Activated naive CD4-positive, alpha-beta T cell treated with anti-CD3 and anti-CD28 coated beads, Interleukin-2, amount 10 ng/mL, durations not matched to agents 7 days and 5 days (primary cell): ENCODE measurements at regions not wholly inside any gene's neighbourhood (a gene's known extent, or its start where the extent isn't known, plus 50 kb on each side); places are given as distances from the start of the nearest gene placed in this dataset.

Source experiments
- CTCF ChIA-PET: fragments of 350-600 bp; sonication (Branson Sonifier 250); formaldehyde crosslinking; loops from one replicate; lab custom pipeline; 2021; ENCODE audit warnings: antibody characterized with exemption; lab: Charles Lee
- DNase-seq: peaks from one replicate; pipeline ENCODE4 v3.0.0-alpha.2; 2020
- H3K27ac Mint-ChIP-seq: one replicate; pipeline ENCODE4 v1.8.0; 2021; ENCODE audit warnings: mild to moderate bottlenecking, moderate library complexity, mixed read lengths
- H3K27me3 Mint-ChIP-seq: one replicate; pipeline ENCODE4 v1.8.0; 2021; ENCODE audit warnings: mild to moderate bottlenecking, mixed read lengths
- H3K36me3 Mint-ChIP-seq: one replicate; pipeline ENCODE4 v1.8.0; 2021; ENCODE audit warnings: mixed read lengths
- H3K4me1 Mint-ChIP-seq: one replicate; pipeline ENCODE4 v1.8.0; 2021; ENCODE audit warnings: mixed read lengths
- H3K4me3 Mint-ChIP-seq: one replicate; pipeline ENCODE4 v1.8.0; 2021; ENCODE audit warnings: mild to moderate bottlenecking, moderate library complexity, mixed read lengths
- H3K9me3 Mint-ChIP-seq: one replicate; pipeline ENCODE4 v1.8.0; 2021; ENCODE audit warnings: mixed read lengths

- Mint-ChIP-seq H3K4me3 (no peak overlapping the region), H3K9me3 (no peaks in the 10 kb centered on the region), H3K4me1 (no peaks in the 10 kb centered on the region), H3K36me3 (no peaks in the 10 kb centered on the region), H3K27ac (no peak overlapping the region), H3K27me3 (peaks cover 40% of the 10 kb centered on the region)
- CTCF ChIA-PET: interaction anchor here (0.8 to 2.3 kb wide), 2 partner anchors 22 to 284 kb away, joined by 3 to 12 read pairs; no protein-coding TSS in a partner anchor
- DNase-seq: no peak
Measured at GRCh38 chr5:171628633-171628974, 157.0 kb upstream of the SMIM23 start.

- no peaks in the 10 kb centered on the region for H3K9me3 Mint-ChIP-seq
Measured at GRCh38 chr5:171629221-171629620, 156.4 kb upstream of the SMIM23 start.

DNA sequence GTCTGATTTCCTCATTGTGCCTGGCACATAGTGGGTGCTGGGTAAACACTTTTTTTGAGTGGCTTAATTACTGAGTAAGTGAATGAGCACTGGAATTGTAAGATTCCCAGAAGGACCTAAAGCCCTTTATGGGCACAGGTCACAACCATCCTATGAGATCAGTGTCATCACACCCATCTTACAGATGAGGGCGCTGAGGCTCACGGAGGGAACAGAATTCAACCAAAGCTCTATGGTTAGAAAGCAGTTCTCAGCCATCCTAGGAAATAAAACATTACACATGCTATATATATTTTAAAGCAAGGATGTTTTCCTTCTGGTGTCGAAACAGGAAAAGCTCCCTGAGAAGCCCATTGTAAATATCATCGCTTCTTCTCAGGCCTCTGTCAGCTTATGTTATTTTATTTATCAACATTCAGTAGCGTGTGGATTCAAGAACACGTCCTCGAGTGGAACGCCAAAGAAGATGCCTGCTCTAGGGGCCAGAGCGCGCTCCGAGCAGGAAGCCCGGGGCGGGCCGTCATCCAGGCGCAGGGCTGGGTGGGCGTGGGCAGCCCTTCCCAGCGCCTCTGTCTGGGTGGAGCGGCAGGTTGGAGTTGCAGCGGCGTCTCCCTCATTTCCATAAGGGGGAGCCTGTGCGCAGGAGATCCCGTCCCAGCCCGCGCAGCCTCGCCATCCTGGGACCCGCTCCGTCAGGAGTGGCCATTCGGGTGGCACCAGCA is 155.8 kb upstream of the SMIM23 start:
- CTCF ChIA-PET: interaction anchor here (0.9 to 2.3 kb wide), 3 partner anchors 8 to 283 kb away, joined by 3 to 12 read pairs (median 3); no protein-coding TSS in a partner anchor
- DNase-seq: no peak
- Mint-ChIP-seq H3K9me3 (no peaks in the 10 kb centered on the region), H3K36me3 (no peaks in the 10 kb centered on the region), H3K27me3 (peaks cover 49% of the 10 kb centered on the region), H3K4me3 (no peak overlapping the region), H3K27ac (no peak overlapping the region), H3K4me1 (no peaks in the 10 kb centered on the region)

More at GRCh38 chr5:171629221-171629620, 156.4 kb upstream of the SMIM23 start:
- no peak overlapping the region for H3K4me3 Mint-ChIP-seq
- CTCF ChIA-PET: interaction anchor here (0.9 to 2.3 kb wide), 2 partner anchors 278 to 283 kb away, joined by 3 to 12 read pairs; no protein-coding TSS in a partner anchor
- no peak overlapping the region for H3K27ac Mint-ChIP-seq
- H3K4me1 Mint-ChIP-seq: no peaks in the 10 kb centered on the region
- no peak for DNase-seq
- peaks cover 46% of the 10 kb centered on the region for H3K27me3 Mint-ChIP-seq
- no peaks in the 10 kb centered on the region for H3K36me3 Mint-ChIP-seq

DNA sequence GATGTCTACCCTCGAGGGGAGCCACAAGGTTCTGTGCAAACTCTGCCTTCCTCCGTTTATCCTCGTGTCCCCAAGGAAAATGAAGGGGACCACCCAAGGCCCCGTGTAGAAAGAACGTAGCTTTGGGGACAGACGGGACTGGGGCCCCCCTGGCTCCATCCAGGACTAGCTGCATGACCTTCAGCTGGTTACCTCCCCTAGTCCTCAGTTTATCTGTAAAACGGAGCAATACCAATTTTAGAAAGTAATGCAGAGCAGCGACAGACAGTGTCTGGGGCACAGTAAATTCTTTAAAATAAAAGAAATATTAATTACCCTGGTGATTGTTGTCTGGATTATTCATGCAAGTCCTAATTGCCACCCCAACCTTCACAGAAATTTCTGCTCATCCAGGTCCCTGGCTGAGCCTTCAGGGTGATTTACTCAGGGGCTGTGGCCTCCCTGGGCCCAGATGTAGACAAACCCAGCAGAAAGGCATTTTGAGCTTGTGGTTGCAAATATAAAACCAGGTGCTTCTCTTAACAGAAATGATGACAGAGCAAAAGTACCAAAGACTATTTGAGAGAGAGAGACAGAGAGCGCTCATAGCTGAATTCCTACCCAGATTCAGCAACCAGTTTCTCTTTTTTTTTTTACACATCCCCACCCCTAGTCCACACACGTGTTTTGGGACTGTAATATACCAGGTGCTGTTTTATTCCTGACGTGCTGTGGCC is 155.1 kb upstream of the SMIM23 start:
- no peaks in the 10 kb centered on the region for H3K4me1 Mint-ChIP-seq
- no peaks in the 10 kb centered on the region for H3K36me3 Mint-ChIP-seq
- DNase-seq: no peak
- CTCF ChIA-PET: interaction anchor here (1.0 to 2.3 kb wide), 2 partner anchors 9 to 282 kb away, joined by 3 to 12 read pairs; no protein-coding TSS in a partner anchor
- peaks cover 53% of the 10 kb centered on the region for H3K27me3 Mint-ChIP-seq
- H3K9me3 Mint-ChIP-seq: no peaks in the 10 kb centered on the region
- no peak overlapping the region for H3K4me3 Mint-ChIP-seq
- H3K27ac Mint-ChIP-seq: no peak overlapping the region

GRCh38 chr5:171632616-171633015 is 153.0 kb upstream of the SMIM23 start:
- Mint-ChIP-seq H3K4me3 (no peak overlapping the region), H3K27me3 (peaks cover 53% of the 10 kb centered on the region), H3K27ac (no peak overlapping the region), H3K9me3 (no peaks in the 10 kb centered on the region), H3K4me1 (no peaks in the 10 kb centered on the region), H3K36me3 (no peaks in the 10 kb centered on the region)
- DNase-seq: no peak
- CTCF ChIA-PET: no interaction called here

- Mint-ChIP-seq H3K4me3 (no peak overlapping the region), H3K9me3 (no peaks in the 10 kb centered on the region), H3K27ac (no peak overlapping the region), H3K27me3 (peaks cover 46% of the 10 kb centered on the region), H3K36me3 (no peaks in the 10 kb centered on the region), H3K4me1 (no peaks in the 10 kb centered on the region)
- DNase-seq: no peak
- CTCF ChIA-PET: interaction anchor here (0.7 kb wide), 1 partner anchor 1682 kb away, joined by 3 read pairs; no protein-coding TSS in a partner anchor
Measured at GRCh38 chr5:171633776-171634470, 151.7 kb upstream of the SMIM23 start.

- no peak overlapping the region for H3K27ac Mint-ChIP-seq
- H3K27me3 Mint-ChIP-seq: peaks cover 41% of the 10 kb centered on the region
- H3K9me3 Mint-ChIP-seq: no peaks in the 10 kb centered on the region
Measured at GRCh38 chr5:171634511-171634910, 151.1 kb upstream of the SMIM23 start.

DNA sequence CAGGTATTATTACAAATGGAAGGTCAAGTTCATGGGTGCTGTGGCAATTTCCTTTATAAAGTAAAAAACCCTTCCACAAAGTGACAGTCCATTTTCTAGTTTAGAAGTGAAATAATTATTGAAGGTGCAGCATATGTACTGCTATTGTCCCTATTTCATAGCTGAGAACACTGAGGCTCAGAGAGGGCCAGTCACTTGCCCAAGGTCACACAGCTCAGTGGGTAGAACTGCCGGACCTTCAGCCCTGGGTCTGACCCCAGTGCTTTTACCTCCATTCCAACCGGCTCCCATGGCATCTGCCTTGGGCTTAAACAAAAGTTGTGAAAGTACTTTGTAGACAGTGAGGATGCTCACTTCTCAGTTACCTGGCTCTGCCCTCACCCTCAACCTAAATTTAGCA is 150.6 kb upstream of the SMIM23 start:
- no peaks in the 10 kb centered on the region for H3K4me1 Mint-ChIP-seq
- CTCF ChIA-PET: no interaction called here
- H3K9me3 Mint-ChIP-seq: no peaks in the 10 kb centered on the region
- DNase-seq: no peak
- H3K27me3 Mint-ChIP-seq: peaks cover 38% of the 10 kb centered on the region
- H3K27ac Mint-ChIP-seq: no peak overlapping the region
- no peaks in the 10 kb centered on the region for H3K36me3 Mint-ChIP-seq
- no peak overlapping the region for H3K4me3 Mint-ChIP-seq

More at GRCh38 chr5:171634511-171634910, 151.1 kb upstream of the SMIM23 start:
- Mint-ChIP-seq H3K36me3 (no peaks in the 10 kb centered on the region), H3K4me3 (no peak overlapping the region), H3K4me1 (no peaks in the 10 kb centered on the region)
- CTCF ChIA-PET: interaction anchor here (0.7 kb wide), 1 partner anchor 1683 kb away, joined by 3 read pairs; no protein-coding TSS in a partner anchor
- DNase-seq: no peak

GRCh38 chr5:171635561-171636245 is 149.9 kb upstream of the SMIM23 start:
- CTCF ChIA-PET: no interaction called here
- H3K27ac Mint-ChIP-seq: no peak overlapping the region
- H3K27me3 Mint-ChIP-seq: peaks cover 31% of the 10 kb centered on the region
- H3K36me3 Mint-ChIP-seq: no peaks in the 10 kb centered on the region
- no peak overlapping the region for H3K4me3 Mint-ChIP-seq
- H3K4me1 Mint-ChIP-seq: no peaks in the 10 kb centered on the region
- no peaks in the 10 kb centered on the region for H3K9me3 Mint-ChIP-seq
- no peak for DNase-seq

GRCh38 chr5:171637811-171638210 is 147.8 kb upstream of the SMIM23 start:
- CTCF ChIA-PET: no interaction called here

GRCh38 chr5:171639205-171639621 is 146.4 kb upstream of the SMIM23 start:
- Mint-ChIP-seq H3K4me1 (no peaks in the 10 kb centered on the region), H3K27ac (no peak overlapping the region), H3K4me3 (no peak overlapping the region), H3K27me3 (peaks cover 25% of the 10 kb centered on the region), H3K36me3 (no peaks in the 10 kb centered on the region), H3K9me3 (no peaks in the 10 kb centered on the region)
- CTCF ChIA-PET: no interaction called here
- DNase-seq: no peak

More at GRCh38 chr5:171637811-171638210, 147.8 kb upstream of the SMIM23 start:
- Mint-ChIP-seq H3K27ac (no peak overlapping the region), H3K9me3 (no peaks in the 10 kb centered on the region), H3K36me3 (no peaks in the 10 kb centered on the region), H3K27me3 (peaks cover 31% of the 10 kb centered on the region), H3K4me1 (no peaks in the 10 kb centered on the region), H3K4me3 (no peak overlapping the region)
- DNase-seq: no peak

- CTCF ChIA-PET: no interaction called here
- no peak overlapping the region for H3K27ac Mint-ChIP-seq
- no peaks in the 10 kb centered on the region for H3K36me3 Mint-ChIP-seq
Measured at GRCh38 chr5:171639966-171640365, 145.7 kb upstream of the SMIM23 start.

DNA sequence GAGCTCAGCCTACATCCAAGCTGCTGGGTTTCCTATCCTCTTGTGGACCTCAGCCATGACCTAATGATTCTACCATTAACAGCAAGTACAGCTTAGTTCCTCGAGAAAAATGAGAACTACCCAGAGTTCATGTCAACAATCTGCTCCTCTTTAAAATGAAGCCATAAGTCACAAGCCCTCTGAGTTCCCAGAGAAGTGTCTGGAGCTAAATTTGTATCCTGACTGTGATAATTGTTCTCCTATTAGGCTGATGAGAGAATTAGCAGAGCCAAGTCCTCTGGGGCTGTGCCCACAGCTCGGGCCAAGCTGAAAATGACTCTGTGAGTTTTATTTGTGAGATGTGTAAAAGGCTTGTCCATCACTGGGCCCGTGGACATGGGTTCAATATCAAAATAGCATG is 145.1 kb upstream of the SMIM23 start:
- H3K4me3 Mint-ChIP-seq: no peak overlapping the region
- DNase-seq: no peak
- no peak overlapping the region for H3K27ac Mint-ChIP-seq
- CTCF ChIA-PET: no interaction called here
- H3K9me3 Mint-ChIP-seq: no peaks in the 10 kb centered on the region
- H3K4me1 Mint-ChIP-seq: no peaks in the 10 kb centered on the region
- H3K36me3 Mint-ChIP-seq: no peaks in the 10 kb centered on the region
- peaks cover 22% of the 10 kb centered on the region for H3K27me3 Mint-ChIP-seq

More at GRCh38 chr5:171639966-171640365, 145.7 kb upstream of the SMIM23 start:
- peaks cover 27% of the 10 kb centered on the region for H3K27me3 Mint-ChIP-seq
- DNase-seq: no peak
- no peak overlapping the region for H3K4me3 Mint-ChIP-seq
- no peaks in the 10 kb centered on the region for H3K9me3 Mint-ChIP-seq
- H3K4me1 Mint-ChIP-seq: no peaks in the 10 kb centered on the region

DNA sequence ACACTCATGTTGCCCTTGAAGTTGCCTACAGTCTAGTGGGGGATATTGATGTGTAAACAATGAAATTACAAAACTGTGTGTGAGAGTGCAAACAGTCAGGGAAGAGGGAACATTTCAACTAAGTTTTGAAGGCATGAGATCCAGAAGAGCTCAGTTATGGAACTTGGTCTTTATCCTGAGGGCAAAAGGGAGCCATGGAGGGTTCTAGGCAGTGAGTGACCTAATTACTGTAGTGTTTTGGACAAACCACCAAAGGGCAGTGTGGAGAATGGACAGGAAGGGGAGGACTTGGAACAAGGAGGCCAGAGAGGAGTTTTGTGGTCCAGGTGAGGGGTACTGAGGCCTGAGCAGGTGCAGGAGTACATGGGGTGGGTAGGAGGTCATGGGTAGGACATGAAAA is 143.7 kb upstream of the SMIM23 start:
- Mint-ChIP-seq H3K4me3 (no peak overlapping the region), H3K9me3 (no peaks in the 10 kb centered on the region), H3K4me1 (no peaks in the 10 kb centered on the region), H3K36me3 (no peaks in the 10 kb centered on the region), H3K27ac (no peak overlapping the region), H3K27me3 (peaks cover 17% of the 10 kb centered on the region)
- CTCF ChIA-PET: no interaction called here
- DNase-seq: no peak
